ENCODE measurements at regions not wholly inside any gene's neighbourhood (a gene's known extent, or its start where the extent isn't known, plus 50 kb on each side); places are given as distances from the start of the nearest gene placed in this dataset.

DNA sequence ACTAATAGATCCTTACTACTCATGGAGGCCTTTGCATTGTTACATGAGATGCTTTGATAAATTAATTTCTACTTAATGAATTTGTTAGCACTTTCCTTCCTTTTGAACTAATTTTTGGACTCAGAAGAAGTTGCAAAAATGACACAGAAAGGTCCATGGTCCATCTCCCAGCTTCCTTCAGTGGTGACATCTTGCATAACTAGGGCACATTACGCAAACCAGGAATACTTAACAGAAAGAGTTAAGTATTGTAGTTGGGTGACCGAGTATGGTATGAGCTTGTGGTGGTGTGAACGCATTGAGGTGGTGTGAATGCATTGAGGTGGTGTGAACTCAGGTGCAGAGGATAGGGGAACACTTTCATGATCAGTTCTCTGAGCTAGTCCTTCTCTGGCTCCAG lies 151.1 kb upstream of the TWIST2 start:
- TF ChIP-seq NR2F2 (IDR thresholded peaks at IDR 0.05) (no peak), CTCF (IDR thresholded peaks at IDR 0.05; ENCODE audit: low read depth, low read length, missing input control) (no peak), JUND (IDR thresholded peaks at IDR 0.05) (no peak), EGR1 (IDR thresholded peaks at IDR 0.05; ENCODE audit: low read depth in 2 of 2) (no peak), TAF1 (conservative IDR thresholded peaks at IDR 0.05) (no peak), MAX (IDR thresholded peaks at IDR 0.05) (no peak), RXRA (IDR thresholded peaks at IDR 0.05) (peak in 1 of 2 donors; percentile 10), YY1 (IDR thresholded peaks at IDR 0.05) (no peak), GABPA (IDR thresholded peaks at IDR 0.05 in 1 of 2, conservative IDR thresholded peaks at IDR 0.05 in 1 of 2) (no peak)
- TF ChIP-seq, protein P1, sequence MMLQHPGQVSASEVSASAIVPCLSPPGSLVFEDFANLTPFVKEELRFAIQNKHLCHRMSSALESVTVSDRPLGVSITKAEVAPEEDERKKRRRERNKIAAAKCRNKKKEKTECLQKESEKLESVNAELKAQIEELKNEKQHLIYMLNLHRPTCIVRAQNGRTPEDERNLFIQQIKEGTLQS (IDR thresholded peaks at IDR 0.05): no peak
- TF ChIP-seq, protein P2, sequence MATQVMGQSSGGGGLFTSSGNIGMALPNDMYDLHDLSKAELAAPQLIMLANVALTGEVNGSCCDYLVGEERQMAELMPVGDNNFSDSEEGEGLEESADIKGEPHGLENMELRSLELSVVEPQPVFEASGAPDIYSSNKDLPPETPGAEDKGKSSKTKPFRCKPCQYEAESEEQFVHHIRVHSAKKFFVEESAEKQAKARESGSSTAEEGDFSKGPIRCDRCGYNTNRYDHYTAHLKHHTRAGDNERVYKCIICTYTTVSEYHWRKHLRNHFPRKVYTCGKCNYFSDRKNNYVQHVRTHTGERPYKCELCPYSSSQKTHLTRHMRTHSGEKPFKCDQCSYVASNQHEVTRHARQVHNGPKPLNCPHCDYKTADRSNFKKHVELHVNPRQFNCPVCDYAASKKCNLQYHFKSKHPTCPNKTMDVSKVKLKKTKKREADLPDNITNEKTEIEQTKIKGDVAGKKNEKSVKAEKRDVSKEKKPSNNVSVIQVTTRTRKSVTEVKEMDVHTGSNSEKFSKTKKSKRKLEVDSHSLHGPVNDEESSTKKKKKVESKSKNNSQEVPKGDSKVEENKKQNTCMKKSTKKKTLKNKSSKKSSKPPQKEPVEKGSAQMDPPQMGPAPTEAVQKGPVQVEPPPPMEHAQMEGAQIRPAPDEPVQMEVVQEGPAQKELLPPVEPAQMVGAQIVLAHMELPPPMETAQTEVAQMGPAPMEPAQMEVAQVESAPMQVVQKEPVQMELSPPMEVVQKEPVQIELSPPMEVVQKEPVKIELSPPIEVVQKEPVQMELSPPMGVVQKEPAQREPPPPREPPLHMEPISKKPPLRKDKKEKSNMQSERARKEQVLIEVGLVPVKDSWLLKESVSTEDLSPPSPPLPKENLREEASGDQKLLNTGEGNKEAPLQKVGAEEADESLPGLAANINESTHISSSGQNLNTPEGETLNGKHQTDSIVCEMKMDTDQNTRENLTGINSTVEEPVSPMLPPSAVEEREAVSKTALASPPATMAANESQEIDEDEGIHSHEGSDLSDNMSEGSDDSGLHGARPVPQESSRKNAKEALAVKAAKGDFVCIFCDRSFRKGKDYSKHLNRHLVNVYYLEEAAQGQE (IDR thresholded peaks at IDR 0.05): no peak
- TF ChIP-seq, protein P3, sequence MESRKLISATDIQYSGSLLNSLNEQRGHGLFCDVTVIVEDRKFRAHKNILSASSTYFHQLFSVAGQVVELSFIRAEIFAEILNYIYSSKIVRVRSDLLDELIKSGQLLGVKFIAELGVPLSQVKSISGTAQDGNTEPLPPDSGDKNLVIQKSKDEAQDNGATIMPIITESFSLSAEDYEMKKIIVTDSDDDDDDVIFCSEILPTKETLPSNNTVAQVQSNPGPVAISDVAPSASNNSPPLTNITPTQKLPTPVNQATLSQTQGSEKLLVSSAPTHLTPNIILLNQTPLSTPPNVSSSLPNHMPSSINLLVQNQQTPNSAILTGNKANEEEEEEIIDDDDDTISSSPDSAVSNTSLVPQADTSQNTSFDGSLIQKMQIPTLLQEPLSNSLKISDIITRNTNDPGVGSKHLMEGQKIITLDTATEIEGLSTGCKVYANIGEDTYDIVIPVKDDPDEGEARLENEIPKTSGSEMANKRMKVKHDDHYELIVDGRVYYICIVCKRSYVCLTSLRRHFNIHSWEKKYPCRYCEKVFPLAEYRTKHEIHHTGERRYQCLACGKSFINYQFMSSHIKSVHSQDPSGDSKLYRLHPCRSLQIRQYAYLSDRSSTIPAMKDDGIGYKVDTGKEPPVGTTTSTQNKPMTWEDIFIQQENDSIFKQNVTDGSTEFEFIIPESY (IDR thresholded peaks at IDR 0.05): no peak
